Transverse colon (tissue), 4 donors: ENCODE measurements at regions not wholly inside any gene's neighbourhood (a gene's known extent, or its start where the extent isn't known, plus 50 kb on each side); places are given as distances from the start of the nearest gene placed in this dataset.

Experiments
- DNase-seq: peaks from one replicate; pipeline ENCODE4 v3.0.0-alpha.2; 2019
- H3K27ac ChIP-seq, 4 donors: fragments of 200-600 bp; sonication (generic); 2 replicates each; pipeline ENCODE4 v1.5.1; 2016 to 2018; ENCODE audit warnings: inconsistent platforms in 4 of 4
- H3K27me3 ChIP-seq: fragments of 200-600 bp; sonication (generic); 2 replicates; pipeline ENCODE4 v1.5.1; 2017; ENCODE audit warnings: inconsistent platforms
- H3K36me3 ChIP-seq, 4 donors: fragments of 200-600 bp; sonication (generic); 2 replicates each; pipeline ENCODE4 v1.5.1; 2017 to 2019; ENCODE audit warnings: inconsistent platforms in 4 of 4
- H3K4me1 ChIP-seq, 4 donors: fragments of 200-600 bp; sonication (generic); 2 replicates each; pipeline ENCODE4 v1.5.1; 2017 to 2020; ENCODE audit warnings: inconsistent platforms in 4 of 4
- H3K4me3 ChIP-seq, 4 donors: fragments of 200-600 bp; sonication (generic); 1 replicate in 1 of 4; 2 replicates in 3 of 4; pipeline versions ENCODE4 v1.5.1 to v1.6.1; 2017 to 2019; ENCODE audit warnings: inconsistent platforms in 4 of 4
- H3K9me3 ChIP-seq, 2 donors: fragments of 200-600 bp; sonication (generic); 2 replicates each; pipeline ENCODE4 v1.5.1; 2017 to 2019; ENCODE audit warnings: inconsistent platforms in 2 of 2
- EP300 ChIP-seq: sonication (generic); formaldehyde crosslinking; IDR thresholded peaks from one replicate; pipeline ENCODE4 v1.6.1; 2017; ENCODE audit warnings: antibody characterized with exemption, low read depth
- POLR2A ChIP-seq: fragments of 450-650 bp; IDR thresholded peaks from one replicate; pipeline ENCODE4 v1.6.1; 2016; ENCODE audit warnings: antibody characterized with exemption, mild to moderate bottlenecking, moderate library complexity
- POLR2AphosphoS5 ChIP-seq, 3 donors: sonication (generic); formaldehyde crosslinking; IDR thresholded peaks; one replicate each; pipeline ENCODE4 v1.6.1; 2016; ENCODE audit warnings: antibody characterized with exemption in 3 of 3
- WGBS, 2 donors: methylation state at CpG; one replicate each; pipeline ENCODE4 v1.1.5; 2018; ENCODE audit warnings: low coverage in 1 of 2; 5-methylcytosine and 5-hydroxymethylcytosine counted together
- in situ Hi-C, 4 donors: fragments of 200-750 bp; cut with MboI; loops; one replicate each; pipeline versions ENCODE4 v1.15.0 to v1.15.1; 2017; ENCODE audit warnings: low sequenced_read_pairs in 3 of 4, low pct_ligation_motif_present in 1 of 4, low pct_unique_long_range_greater_than_20kb in 1 of 4
- intact Hi-C: fragments of 100-400 bp; cut with DNase I; formaldehyde crosslinking; loops from one replicate; pipeline ENCODE4 v1.15.1; 2023; ENCODE audit warnings: low total_unique reads
- TF ChIP-seq, protein P1 (sequence below), 5 experiments: fragments of 200-600 bp in 3 of 5; fragments of 450-650 bp in 2 of 5; sonication (generic) in 3 of 5; IDR thresholded peaks; 1 replicate in 2 of 5; 2 replicates in 3 of 5; pipeline ENCODE4 v1.5.1; 2016 to 2017; ENCODE audit warnings: antibody characterized with exemption in 5 of 5, inconsistent platforms in 3 of 5, mild to moderate bottlenecking in 2 of 5, moderate library complexity in 1 of 5

DNA sequence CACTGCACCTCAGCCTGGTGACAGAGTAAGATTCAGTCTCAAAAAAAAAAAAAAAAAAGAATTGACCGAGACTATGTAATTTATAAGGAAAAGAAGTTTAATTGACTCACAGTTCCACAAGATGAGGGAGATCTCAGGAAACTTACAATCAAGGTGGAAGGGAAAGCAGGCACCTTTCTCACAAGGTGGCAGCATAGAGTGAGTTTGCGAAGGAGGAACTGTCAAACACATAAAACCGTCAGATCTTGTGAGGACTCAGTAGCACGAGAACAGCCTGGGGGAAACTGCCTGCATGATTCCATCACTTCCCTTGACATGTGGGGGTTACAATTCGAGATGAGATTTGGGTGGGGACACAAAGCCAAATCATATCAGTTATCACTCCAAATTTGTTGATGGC is 380.9 kb downstream of the EDEM1 start:
- no peak overlapping the region for H3K4me3 ChIP-seq
- no peaks in the 10 kb centered on the region for H3K27me3 ChIP-seq
- no peak overlapping the region for H3K27ac ChIP-seq
- intact Hi-C loops: no loop called here
- WGBS, 2 donors: 15 to 24% methylated on average over 5 of the region's 5 CpGs
- no peaks in the 10 kb centered on the region for H3K9me3 ChIP-seq
- H3K36me3 ChIP-seq: no peaks in the 10 kb centered on the region
- no peaks in the 10 kb centered on the region for H3K4me1 ChIP-seq
- in situ Hi-C loops: no loop called here
- peak; percentile 44 for DNase-seq
- TF ChIP-seq, protein P1, sequence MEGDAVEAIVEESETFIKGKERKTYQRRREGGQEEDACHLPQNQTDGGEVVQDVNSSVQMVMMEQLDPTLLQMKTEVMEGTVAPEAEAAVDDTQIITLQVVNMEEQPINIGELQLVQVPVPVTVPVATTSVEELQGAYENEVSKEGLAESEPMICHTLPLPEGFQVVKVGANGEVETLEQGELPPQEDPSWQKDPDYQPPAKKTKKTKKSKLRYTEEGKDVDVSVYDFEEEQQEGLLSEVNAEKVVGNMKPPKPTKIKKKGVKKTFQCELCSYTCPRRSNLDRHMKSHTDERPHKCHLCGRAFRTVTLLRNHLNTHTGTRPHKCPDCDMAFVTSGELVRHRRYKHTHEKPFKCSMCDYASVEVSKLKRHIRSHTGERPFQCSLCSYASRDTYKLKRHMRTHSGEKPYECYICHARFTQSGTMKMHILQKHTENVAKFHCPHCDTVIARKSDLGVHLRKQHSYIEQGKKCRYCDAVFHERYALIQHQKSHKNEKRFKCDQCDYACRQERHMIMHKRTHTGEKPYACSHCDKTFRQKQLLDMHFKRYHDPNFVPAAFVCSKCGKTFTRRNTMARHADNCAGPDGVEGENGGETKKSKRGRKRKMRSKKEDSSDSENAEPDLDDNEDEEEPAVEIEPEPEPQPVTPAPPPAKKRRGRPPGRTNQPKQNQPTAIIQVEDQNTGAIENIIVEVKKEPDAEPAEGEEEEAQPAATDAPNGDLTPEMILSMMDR (IDR thresholded peaks at IDR 0.05): peak; percentile 17 to 49 (median 38)
- TF ChIP-seq POLR2AphosphoS5 (IDR thresholded peaks at IDR 0.05) (no peak), POLR2A (no peak)

DNA sequence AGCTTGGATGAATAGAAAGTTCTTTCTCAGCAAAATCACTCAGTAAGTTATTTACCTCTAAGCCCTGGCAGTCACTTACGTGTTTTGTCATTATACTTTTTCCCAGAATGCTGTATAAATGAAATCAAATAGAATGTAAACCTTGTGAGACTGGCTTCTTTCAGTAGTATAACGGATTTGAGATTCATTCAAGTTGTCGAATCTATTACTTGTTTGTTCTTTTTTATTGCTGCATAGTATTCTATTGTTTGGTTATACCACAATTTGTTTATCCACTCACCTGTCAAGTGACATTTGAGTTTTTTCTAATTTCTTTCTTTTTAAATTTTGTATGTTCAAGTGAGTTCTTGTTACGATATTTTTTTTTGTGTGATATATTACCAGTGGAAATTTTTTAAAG is 381.6 kb downstream of the EDEM1 start:
- H3K4me3 ChIP-seq: no peak overlapping the region
- H3K4me1 ChIP-seq: no peaks in the 10 kb centered on the region
- H3K36me3 ChIP-seq: no peaks in the 10 kb centered on the region
- no peaks in the 10 kb centered on the region for H3K9me3 ChIP-seq
- H3K27ac ChIP-seq: no peak overlapping the region
- WGBS, 2 donors: 90 to 100% methylated on average over 4 of the region's 4 CpGs
- in situ Hi-C loops (no loop called here), intact Hi-C loops (no loop called here)
- no peaks in the 10 kb centered on the region for H3K27me3 ChIP-seq
- DNase-seq: no peak
- TF ChIP-seq, protein P1 (IDR thresholded peaks at IDR 0.05): no peak
- TF ChIP-seq EP300: no peak
- TF ChIP-seq POLR2A: no peak
- no peak for TF ChIP-seq POLR2AphosphoS5 (IDR thresholded peaks at IDR 0.05)

DNA sequence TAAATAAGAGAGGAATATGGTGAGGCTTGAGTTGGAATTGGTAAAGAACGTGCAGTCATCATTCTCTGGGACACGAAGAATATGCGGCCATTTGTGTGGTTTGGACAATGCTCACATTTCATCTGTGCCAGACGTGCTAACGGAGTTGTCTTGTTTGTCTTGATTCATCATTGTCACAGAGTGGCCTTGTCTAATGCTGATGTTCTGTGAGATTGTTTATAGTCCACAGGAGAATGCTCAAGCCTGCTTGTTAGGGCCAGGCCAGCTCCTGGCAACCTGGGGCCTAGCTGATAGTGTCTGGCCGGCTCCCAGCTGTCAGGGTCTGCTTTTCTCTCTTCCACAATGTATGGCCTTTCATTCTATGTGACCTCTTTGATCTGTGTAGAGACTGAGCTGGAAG is 384.7 kb downstream of the EDEM1 start:
- Histone ChIP-seq H3K4me1 (peaks cover 0 to 16% (median 5%) of the 10 kb centered on the region in 4 donors), H3K4me3 (no peak overlapping the region), H3K9me3 (no peaks in the 10 kb centered on the region), H3K27me3 (no peaks in the 10 kb centered on the region), H3K36me3 (no peaks in the 10 kb centered on the region), H3K27ac (no peak overlapping the region)
- TF ChIP-seq, protein P1 (IDR thresholded peaks at IDR 0.05): no peak
- TF ChIP-seq POLR2A: no peak
- no peak for TF ChIP-seq EP300
- TF ChIP-seq POLR2AphosphoS5 (IDR thresholded peaks at IDR 0.05): no peak
- in situ Hi-C loops (no loop called here), intact Hi-C loops (no loop called here)
- 67 to 90% methylated on average over 6 of the region's 6 CpGs for WGBS, 2 donors
- no peak for DNase-seq

DNA sequence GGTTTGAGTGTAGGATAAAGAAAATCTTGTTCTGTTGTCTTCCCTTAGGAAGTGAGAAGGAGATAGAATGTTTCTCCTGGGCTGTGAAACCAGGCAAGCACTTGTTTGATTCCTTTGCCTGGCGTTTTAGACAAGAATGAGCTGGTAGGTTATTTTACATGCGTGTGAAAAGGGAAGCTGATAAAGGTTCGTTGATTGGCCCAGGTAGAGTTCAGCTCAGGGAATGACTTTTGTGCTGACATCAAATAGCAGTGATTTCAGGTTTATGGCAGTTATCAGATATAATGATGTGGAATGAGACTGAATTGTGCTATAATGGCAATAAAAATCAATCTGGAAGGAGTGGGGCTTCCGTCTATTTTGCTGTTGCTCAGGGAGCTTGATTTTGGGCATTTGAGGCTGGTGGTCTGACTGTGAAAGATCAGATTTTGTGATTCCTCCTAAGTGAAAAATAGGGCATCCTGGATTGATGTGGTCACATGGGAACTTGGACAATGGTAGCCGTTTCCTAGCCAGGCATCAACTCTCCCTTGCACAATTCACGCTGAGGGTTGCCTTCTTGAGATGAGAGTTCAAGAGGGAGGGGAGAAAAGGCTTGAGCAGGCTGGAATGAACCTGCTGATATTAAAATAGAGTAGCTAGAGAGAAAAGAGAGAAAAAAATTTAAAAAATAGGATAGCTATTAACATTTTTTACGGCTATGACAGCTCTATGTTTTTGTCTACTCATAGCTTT is 388.9 kb downstream of the EDEM1 start:
- in situ Hi-C loops: no loop called here
- H3K4me1 ChIP-seq: peaks cover 0 to 16% (median 5%) of the 10 kb centered on the region in 4 donors
- no peaks in the 10 kb centered on the region for H3K27me3 ChIP-seq
- intact Hi-C loops: no loop called here
- no peak overlapping the region for H3K4me3 ChIP-seq
- TF ChIP-seq POLR2AphosphoS5 (IDR thresholded peaks at IDR 0.05): no peak
- no peak for TF ChIP-seq POLR2A
- TF ChIP-seq, protein P1 (IDR thresholded peaks at IDR 0.05): no peak
- no peak for TF ChIP-seq EP300
- no peaks in the 10 kb centered on the region for H3K36me3 ChIP-seq
- DNase-seq: peak; percentile 23
- H3K9me3 ChIP-seq: no peaks in the 10 kb centered on the region
- WGBS, 2 donors: 53 to 61% methylated on average over 6 to 7 of the region's 7 CpGs
- H3K27ac ChIP-seq: peak overlapping the region; percentile 13 to 51 (median 45)
